ENCODE measurements at regions not wholly inside any gene's neighbourhood (a gene's known extent, or its start where the extent isn't known, plus 50 kb on each side); places are given as distances from the start of the nearest gene placed in this dataset.

DNA sequence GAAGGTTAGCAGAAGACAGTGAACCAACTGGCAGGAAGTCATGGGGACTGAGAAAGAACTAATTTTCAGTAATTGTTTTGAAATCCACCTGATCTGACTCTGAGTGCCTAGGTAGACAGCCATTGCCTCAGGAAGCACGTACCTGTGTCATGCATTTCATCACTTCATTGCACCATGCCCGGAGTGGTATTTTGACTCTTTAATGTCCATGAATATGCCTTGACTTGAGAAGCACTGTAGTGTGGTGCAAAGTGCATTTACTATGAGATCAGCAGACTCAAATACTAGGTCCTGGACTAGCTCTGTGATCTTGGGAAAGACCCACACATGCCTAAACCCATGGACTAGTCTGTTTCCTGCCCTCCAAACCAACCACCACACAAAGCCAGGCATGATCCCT lies 370.9 kb upstream of the MARCKS start:
- in situ Hi-C loops (cut with HindIII; ENCODE audit: low sequenced_read_pairs) = no loop called here
- DNase-seq (ENCODE audit: low read depth) = no peak
- H3K4me3 ChIP-seq (ENCODE audit: low read depth, low read length) = no peak overlapping the region
- TF ChIP-seq CTCF (IDR thresholded peaks at IDR 0.05; ENCODE audit: low read depth, low read length, missing control alignments) = no peak

- H3K4me3 ChIP-seq (ENCODE audit: low read depth, low read length) = no peak overlapping the region
- in situ Hi-C loops (cut with HindIII; ENCODE audit: low sequenced_read_pairs) = no loop called here
- no peak for DNase-seq (ENCODE audit: low read depth)
- TF ChIP-seq CTCF (IDR thresholded peaks at IDR 0.05; ENCODE audit: low read depth, low read length, missing control alignments) = no peak
These were observed 369.6 kb upstream of the MARCKS start for GRCh38 chr6:113487489-113488058.

- no peak for DNase-seq (ENCODE audit: low read depth)
- H3K4me3 ChIP-seq (ENCODE audit: low read depth, low read length) = no peak overlapping the region
These were observed 369.1 kb upstream of the MARCKS start for GRCh38 chr6:113488061-113488460.

GRCh38 chr6:113488812-113489685 lies 368.1 kb upstream of the MARCKS start:
- no peak overlapping the region for H3K4me3 ChIP-seq (ENCODE audit: low read depth, low read length)
- no peak for DNase-seq (ENCODE audit: low read depth)
- no peak for TF ChIP-seq CTCF (IDR thresholded peaks at IDR 0.05; ENCODE audit: low read depth, low read length, missing control alignments)
- in situ Hi-C loops (cut with HindIII; ENCODE audit: low sequenced_read_pairs) = no loop called here

More at GRCh38 chr6:113488061-113488460, 369.1 kb upstream of the MARCKS start:
- in situ Hi-C loops (cut with HindIII; ENCODE audit: low sequenced_read_pairs) = no loop called here
- no peak for TF ChIP-seq CTCF (IDR thresholded peaks at IDR 0.05; ENCODE audit: low read depth, low read length, missing control alignments)

GRCh38 chr6:113489952-113490746 lies 367.0 kb upstream of the MARCKS start:
- TF ChIP-seq CTCF (IDR thresholded peaks at IDR 0.05; ENCODE audit: low read depth, low read length, missing control alignments) = no peak
- in situ Hi-C loops (cut with HindIII; ENCODE audit: low sequenced_read_pairs) = no loop called here
- no peak overlapping the region for H3K4me3 ChIP-seq (ENCODE audit: low read depth, low read length)
- no peak for DNase-seq (ENCODE audit: low read depth)

DNA sequence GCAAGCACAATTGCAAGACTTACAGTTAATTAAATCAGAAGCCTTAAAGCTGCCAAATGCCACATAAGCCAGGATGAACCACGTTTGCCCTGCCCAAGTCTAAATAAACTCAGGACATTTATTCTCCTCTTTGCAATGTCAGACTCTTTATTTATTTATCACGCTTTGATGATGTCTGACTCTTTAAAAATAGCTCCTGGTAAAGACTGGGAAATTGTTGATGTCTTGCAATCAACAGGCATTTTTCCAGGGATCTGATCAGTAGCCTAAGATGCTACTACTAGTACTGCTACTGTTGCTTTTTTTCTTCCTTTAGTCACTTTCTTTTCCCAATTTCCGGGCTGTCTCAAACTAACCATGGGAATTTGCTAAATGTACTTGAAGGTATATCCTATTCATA lies 365.8 kb upstream of the MARCKS start:
- no peak for TF ChIP-seq CTCF (IDR thresholded peaks at IDR 0.05; ENCODE audit: low read depth, low read length, missing control alignments)
- DNase-seq (ENCODE audit: low read depth) = no peak
- in situ Hi-C loops (cut with HindIII; ENCODE audit: low sequenced_read_pairs) = no loop called here
- no peak overlapping the region for H3K4me3 ChIP-seq (ENCODE audit: low read depth, low read length)

Measured in astrocyte of the cerebellum (primary cell).